Glutamatergic neuron (in vitro differentiated cells): ENCODE measurements at regions not wholly inside any gene's neighbourhood (a gene's known extent, or its start where the extent isn't known, plus 50 kb on each side); places are given as distances from the start of the nearest gene placed in this dataset.
A peak's percentile ranks its signal among the peaks of the same experiment; 100 is the strongest.

Experiments used
- DNase-seq: peaks from one replicate; pipeline ENCODE4 v3.0.0; 2022
- H3K27ac Mint-ChIP-seq: one replicate; pipeline ENCODE4 v1.8.0; 2020; ENCODE audit warnings: mild to moderate bottlenecking, mixed read lengths, inconsistent platforms; ENCODE audit not compliant: unreplicated experiment
- H3K27me3 Mint-ChIP-seq: one replicate; pipeline ENCODE4 v1.8.0; 2020; ENCODE audit warnings: mild to moderate bottlenecking, moderate library complexity, mixed read lengths, inconsistent platforms; ENCODE audit not compliant: unreplicated experiment
- H3K36me3 Mint-ChIP-seq: one replicate; pipeline ENCODE4 v1.8.0; 2020; ENCODE audit warnings: mild to moderate bottlenecking, mixed read lengths, inconsistent platforms; ENCODE audit not compliant: unreplicated experiment
- H3K4me1 Mint-ChIP-seq: one replicate; pipeline ENCODE4 v1.8.0; 2020; ENCODE audit warnings: mild to moderate bottlenecking, low read depth, mixed read lengths, inconsistent platforms; ENCODE audit not compliant: unreplicated experiment
- H3K4me3 Mint-ChIP-seq: one replicate; pipeline ENCODE4 v1.8.0; 2020; ENCODE audit warnings: mild to moderate bottlenecking, mixed read lengths, inconsistent platforms; ENCODE audit not compliant: unreplicated experiment
- H3K9me3 Mint-ChIP-seq: one replicate; pipeline ENCODE4 v1.8.0; 2020; ENCODE audit warnings: mild to moderate bottlenecking, moderate library complexity, mixed read lengths, inconsistent platforms; ENCODE audit not compliant: unreplicated experiment
- CTCF ChIP-seq: fragments of 200-600 bp; sonication (generic); IDR thresholded peaks from one replicate; pipeline ENCODE4 v1.5.0; 2021; ENCODE audit not compliant: partially characterized antibody, unreplicated experiment

- Mint-ChIP-seq H3K36me3 (no peaks in the 10 kb centered on the region), H3K27ac (no peak overlapping the region), H3K27me3 (peaks cover 3% of the 10 kb centered on the region), H3K9me3 (no peaks in the 10 kb centered on the region), H3K4me1 (no peaks in the 10 kb centered on the region), H3K4me3 (no peak overlapping the region)
- TF ChIP-seq CTCF, result no peak
- DNase-seq, result no peak
Measured at GRCh38 chr11:112381578-112381977, 120.9 kb upstream of the PLET1 start.

GRCh38 chr11:112382561-112382960 is 121.9 kb upstream of the PLET1 start:
- Mint-ChIP-seq H3K9me3 (no peaks in the 10 kb centered on the region), H3K36me3 (no peaks in the 10 kb centered on the region), H3K27ac (no peak overlapping the region), H3K4me1 (no peaks in the 10 kb centered on the region), H3K27me3 (peaks cover 3% of the 10 kb centered on the region), H3K4me3 (no peak overlapping the region)
- TF ChIP-seq CTCF, result no peak
- no peak for DNase-seq

GRCh38 chr11:112388496-112388895 is 127.8 kb upstream of the PLET1 start:
- H3K27ac Mint-ChIP-seq, result no peak overlapping the region
- peaks cover 14% of the 10 kb centered on the region for H3K4me1 Mint-ChIP-seq
- H3K36me3 Mint-ChIP-seq, result peaks cover 24% of the 10 kb centered on the region
- peaks cover 5% of the 10 kb centered on the region for H3K9me3 Mint-ChIP-seq
- no peaks in the 10 kb centered on the region for H3K27me3 Mint-ChIP-seq
- no peak for DNase-seq
- no peak overlapping the region for H3K4me3 Mint-ChIP-seq
- no peak for TF ChIP-seq CTCF

GRCh38 chr11:112391086-112391485 is 130.4 kb upstream of the PLET1 start:
- Mint-ChIP-seq H3K27ac (no peak overlapping the region), H3K9me3 (peaks cover 5% of the 10 kb centered on the region), H3K4me1 (peaks cover 14% of the 10 kb centered on the region), H3K36me3 (peaks cover 24% of the 10 kb centered on the region), H3K27me3 (no peaks in the 10 kb centered on the region), H3K4me3 (no peak overlapping the region)
- TF ChIP-seq CTCF, result no peak
- DNase-seq, result no peak

- peaks cover 4% of the 10 kb centered on the region for H3K27me3 Mint-ChIP-seq
- DNase-seq, result peak; percentile 34
- no peak for TF ChIP-seq CTCF
- H3K4me3 Mint-ChIP-seq, result no peak overlapping the region
- peak overlapping the region; percentile 85 for H3K27ac Mint-ChIP-seq
- H3K36me3 Mint-ChIP-seq, result peaks cover 22% of the 10 kb centered on the region
- H3K9me3 Mint-ChIP-seq, result peaks cover 5% of the 10 kb centered on the region
- H3K4me1 Mint-ChIP-seq, result peaks cover 14% of the 10 kb centered on the region
Measured at GRCh38 chr11:112392904-112393303, 132.2 kb upstream of the PLET1 start.
